Dedifferentiated amniotic fluid mesenchymal stem cell (primary cell): ENCODE measurements at regions not wholly inside any gene's neighbourhood (a gene's known extent, or its start where the extent isn't known, plus 50 kb on each side); places are given as distances from the start of the nearest gene placed in this dataset.

Experiments
- DNase-seq: peaks from one replicate; pipeline ENCODE4 v3.0.0-alpha.2; 2016; ENCODE audit errors: extremely low spot score

- DNase-seq, result no peak
These were observed 78.7 kb upstream of the SNRK start for GRCh38 chr3:43207628-43208085.

- no peak for DNase-seq
These were observed 79.7 kb upstream of the SNRK start for GRCh38 chr3:43206632-43207031.

- no peak for DNase-seq
These were observed 80.2 kb upstream of the SNRK start for GRCh38 chr3:43206105-43206504.

- DNase-seq, result peak; percentile 91
These were observed 83.3 kb upstream of the SNRK start for GRCh38 chr3:43203022-43203421.

GRCh38 chr3:43201581-43201980 is 84.8 kb upstream of the SNRK start:
- no peak for DNase-seq

GRCh38 chr3:43199645-43200306 is 86.6 kb upstream of the SNRK start:
- no peak for DNase-seq

- no peak for DNase-seq
These were observed 87.3 kb upstream of the SNRK start for GRCh38 chr3:43198791-43199644.

- no peak for DNase-seq
These were observed 88.0 kb upstream of the SNRK start for GRCh38 chr3:43198301-43198700.

- no peak for DNase-seq
These were observed 89.2 kb upstream of the SNRK start for GRCh38 chr3:43197181-43197580.

GRCh38 chr3:43196721-43197120 is 89.6 kb upstream of the SNRK start:
- DNase-seq, result no peak

- no peak for DNase-seq
These were observed 89.2 kb upstream of the POMGNT2 start for GRCh38 chr3:43195115-43195498.

GRCh38 chr3:43194490-43195114 is 88.7 kb upstream of the POMGNT2 start:
- DNase-seq, result no peak

- no peak for DNase-seq
These were observed 88.2 kb upstream of the POMGNT2 start for GRCh38 chr3:43194069-43194468.

GRCh38 chr3:43192028-43192427 is 86.1 kb upstream of the POMGNT2 start:
- DNase-seq, result no peak

GRCh38 chr3:43191116-43191515 is 85.2 kb upstream of the POMGNT2 start:
- DNase-seq, result no peak

GRCh38 chr3:43190670-43191069 is 84.8 kb upstream of the POMGNT2 start:
- DNase-seq, result peak; percentile 58

- DNase-seq, result no peak
These were observed 82.1 kb upstream of the POMGNT2 start for GRCh38 chr3:43187836-43188479.

GRCh38 chr3:43185983-43186314 is 80.1 kb upstream of the POMGNT2 start:
- DNase-seq, result no peak

- peak; percentile 95 for DNase-seq
These were observed 79.5 kb upstream of the POMGNT2 start for GRCh38 chr3:43185274-43185982.

GRCh38 chr3:43183456-43183855 is 77.6 kb upstream of the POMGNT2 start:
- DNase-seq, result no peak

- no peak for DNase-seq
These were observed 75.4 kb upstream of the POMGNT2 start for GRCh38 chr3:43181202-43181821.
